OCI-LY3 (cell line): ENCODE measurements at regions not wholly inside any gene's neighbourhood (a gene's known extent, or its start where the extent isn't known, plus 50 kb on each side); places are given as distances from the start of the nearest gene placed in this dataset.

Source experiments
- H2AFZ ChIP-seq: fragments of 200-600, 300-600 bp; shearing (Covaris generic); 2 replicates; pipeline ENCODE4 v1.6.0; 2014; ENCODE audit warnings: antibody characterized with exemption, low read depth, low read length
- H3K27ac ChIP-seq: fragments of 200-600, 300-600 bp; sonication (generic); 2 replicates; pipeline ENCODE4 v1.5.1; 2014; ENCODE audit warnings: mild to moderate bottlenecking, low read length, moderate library complexity, mixed read lengths
- H3K27me3 ChIP-seq: fragments of 200-600, 300-600 bp; sonication (generic); 2 replicates; pipeline ENCODE4 v1.6.1; 2014; ENCODE audit warnings: low read depth, low read length, mixed read lengths
- H3K36me3 ChIP-seq: fragments of 200-600, 300-600 bp; sonication (generic); replicated peaks from 2 replicates; pipeline ENCODE3; 2014; ENCODE audit warnings: low read depth, low read length, mixed read lengths
- H3K4me1 ChIP-seq: fragments of 300-600, 200-600 bp; sonication (generic); 2 replicates; pipeline ENCODE4 v1.6.1; 2014; ENCODE audit warnings: low read length, mixed read lengths
- H3K4me2 ChIP-seq: fragments of 200-600, 300-600 bp; sonication (generic); 2 replicates; pipeline ENCODE4 v1.6.1; 2014; ENCODE audit warnings: low read length, mixed read lengths
- H3K4me3 ChIP-seq: fragments of 300-600, 200-600 bp; sonication (generic); 2 replicates; pipeline ENCODE4 v1.5.1; 2014; ENCODE audit warnings: antibody characterized with exemption, mild to moderate bottlenecking, low read length, moderate library complexity
- H3K79me2 ChIP-seq: fragments of 300-600, 200-600 bp; shearing (Covaris generic); 2 replicates; pipeline ENCODE4 v1.6.1; 2014; ENCODE audit warnings: mild to moderate bottlenecking, low read length, mixed read lengths
- H3K9ac ChIP-seq: fragments of 300-600, 200-600 bp; shearing (Covaris generic); 2 replicates; pipeline ENCODE4 v1.6.0; 2014; ENCODE audit warnings: mild to moderate bottlenecking, low read length, moderate library complexity
- H3K9me3 ChIP-seq: fragments of 200-600, 300-600 bp; shearing (Covaris generic); 2 replicates; pipeline ENCODE4 v1.6.1; 2014; ENCODE audit warnings: low read length, mixed read lengths; ENCODE audit not compliant: insufficient read depth
- H4K20me1 ChIP-seq: fragments of 200-600, 300-600 bp; sonication (generic); 2 replicates; pipeline ENCODE4 v1.6.1; 2016; ENCODE audit warnings: low read length, mixed read lengths; ENCODE audit not compliant: insufficient read depth
- CTCF ChIP-seq: fragments of 200-600, 300-600 bp; sonication (generic); IDR thresholded peaks from 2 replicates; pipeline ENCODE4 v1.5.1; 2014; ENCODE audit warnings: antibody characterized with exemption, low read length, low read depth
- EZH2phosphoT487 ChIP-seq: fragments of 200-600 bp; shearing (Covaris generic); IDR thresholded peaks from 2 replicates; pipeline ENCODE4 v1.6.1; 2018; ENCODE audit warnings: antibody characterized with exemption, mixed run types, low read depth

- Histone ChIP-seq H2AFZ (no peak overlapping the region), H3K79me2 (no peaks in the 10 kb centered on the region), H3K27ac (no peak overlapping the region), H3K9me3 (peaks cover 7% of the 10 kb centered on the region; the same call in 1 of the 2 replicates), H3K9ac (no peak overlapping the region), H4K20me1 (no peaks in the 10 kb centered on the region), H3K27me3 (no peaks in the 10 kb centered on the region), H3K4me2 (no peak overlapping the region), H3K4me1 (peaks cover 3% of the 10 kb centered on the region; the same call in 1 of the 2 replicates), H3K4me3 (no peak overlapping the region), H3K36me3 (no peaks in the 10 kb centered on the region)
- TF ChIP-seq CTCF (no peak), EZH2phosphoT487 (no peak)
Observed at GRCh38 chr18:42245137-42245536, 290.1 kb downstream of the PIK3C3 start.

- H3K4me3 ChIP-seq = no peak overlapping the region
- no peak overlapping the region for H3K4me2 ChIP-seq
- H3K27ac ChIP-seq = no peak overlapping the region
- no peaks in the 10 kb centered on the region for H3K36me3 ChIP-seq
- H3K9ac ChIP-seq = no peak overlapping the region
- no peaks in the 10 kb centered on the region for H3K4me1 ChIP-seq
- no peaks in the 10 kb centered on the region for H4K20me1 ChIP-seq
- TF ChIP-seq EZH2phosphoT487 = no peak
- TF ChIP-seq CTCF = no peak
- H3K27me3 ChIP-seq = no peaks in the 10 kb centered on the region
- H3K79me2 ChIP-seq = no peaks in the 10 kb centered on the region
- H3K9me3 ChIP-seq = no peaks in the 10 kb centered on the region
- no peak overlapping the region for H2AFZ ChIP-seq
Observed at GRCh38 chr18:42255908-42256765, 301.1 kb downstream of the PIK3C3 start.

- H2AFZ ChIP-seq = no peak overlapping the region
- H3K9ac ChIP-seq = no peak overlapping the region
- H3K36me3 ChIP-seq = no peaks in the 10 kb centered on the region
- H3K4me2 ChIP-seq = no peak overlapping the region
- no peaks in the 10 kb centered on the region for H3K9me3 ChIP-seq
- H3K4me3 ChIP-seq = no peak overlapping the region
- no peaks in the 10 kb centered on the region for H3K27me3 ChIP-seq
- H3K27ac ChIP-seq = no peak overlapping the region
- no peak for TF ChIP-seq EZH2phosphoT487
- TF ChIP-seq CTCF = no peak
- no peaks in the 10 kb centered on the region for H3K79me2 ChIP-seq
- no peaks in the 10 kb centered on the region for H4K20me1 ChIP-seq
- peaks cover 4% of the 10 kb centered on the region; the same call in 1 of the 2 replicates for H3K4me1 ChIP-seq
Observed at GRCh38 chr18:42258301-42258965, 303.4 kb downstream of the PIK3C3 start.

GRCh38 chr18:42261731-42262130, 306.7 kb downstream of the PIK3C3 start:
- H3K27me3 ChIP-seq = no peaks in the 10 kb centered on the region
- no peak overlapping the region for H2AFZ ChIP-seq
- no peaks in the 10 kb centered on the region for H3K36me3 ChIP-seq
- H3K27ac ChIP-seq = no peak overlapping the region
- no peak overlapping the region for H3K9ac ChIP-seq
- H3K4me2 ChIP-seq = no peak overlapping the region
- peaks cover 4% of the 10 kb centered on the region; the same call in 1 of the 2 replicates for H3K4me1 ChIP-seq
- H4K20me1 ChIP-seq = no peaks in the 10 kb centered on the region
- H3K4me3 ChIP-seq = no peak overlapping the region
- no peaks in the 10 kb centered on the region for H3K9me3 ChIP-seq
- TF ChIP-seq EZH2phosphoT487 (no peak), CTCF (no peak)
- no peaks in the 10 kb centered on the region for H3K79me2 ChIP-seq
